Stimulated activated CD8-positive, alpha-beta memory T cell treated with anti-CD3 and anti-CD28 coated beads, Interleukin-7, amount 100 ng/mL, for 4 hours (primary cell): ENCODE measurements at regions not wholly inside any gene's neighbourhood (a gene's known extent, or its start where the extent isn't known, plus 50 kb on each side); places are given as distances from the start of the nearest gene placed in this dataset.
"Not testable (repeated sequence)": the region's sequence is repeated elsewhere in the genome, so short reads cannot be mapped to it uniquely, and the experiment has no call there.

Experiments
- DNase-seq, 2 donors: peaks; one replicate each; pipeline ENCODE4 v3.0.0-alpha.2; 2020; ENCODE audit warnings: low read depth in 2 of 2

- no peak for DNase-seq
Observed at GRCh38 chr12:25424211-25424731, 128.8 kb downstream of the LMNTD1 start.

- DNase-seq: no peak
Observed at GRCh38 chr12:25423355-25424050, 129.6 kb downstream of the LMNTD1 start.

GRCh38 chr12:25422241-25422640 is 130.8 kb downstream of the LMNTD1 start:
- DNase-seq: no peak

GRCh38 chr12:25421651-25422167 is 131.4 kb downstream of the LMNTD1 start:
- no peak for DNase-seq

GRCh38 chr12:25420116-25420515 is 133.0 kb downstream of the LMNTD1 start:
- DNase-seq: no peak

- DNase-seq: no peak
Observed at GRCh38 chr12:25419595-25419994, 133.5 kb downstream of the LMNTD1 start.

GRCh38 chr12:25417071-25417470 is 136.0 kb downstream of the LMNTD1 start:
- DNase-seq: no peak

GRCh38 chr12:25416516-25416915 is 136.6 kb downstream of the LMNTD1 start:
- DNase-seq: no peak

GRCh38 chr12:25415004-25415403 is 138.1 kb downstream of the LMNTD1 start:
- DNase-seq: no peak

GRCh38 chr12:25412735-25413134 is 140.3 kb downstream of the LMNTD1 start:
- no peak for DNase-seq

- DNase-seq: no peak
Observed at GRCh38 chr12:25404955-25405354, 148.1 kb downstream of the LMNTD1 start.

- no peak for DNase-seq
Observed at GRCh38 chr12:25401547-25402345, 151.0 kb upstream of the KRAS start.

- DNase-seq: no peak
Observed at GRCh38 chr12:25397001-25397400, 146.3 kb upstream of the KRAS start.

GRCh38 chr12:25395227-25395626 is 144.5 kb upstream of the KRAS start:
- DNase-seq: no peak

- not testable (repeated sequence) for DNase-seq
Observed at GRCh38 chr12:25394775-25395174, 144.0 kb upstream of the KRAS start.

GRCh38 chr12:25394025-25394424 is 143.3 kb upstream of the KRAS start:
- DNase-seq: no peak

GRCh38 chr12:25391346-25391745 is 140.6 kb upstream of the KRAS start:
- DNase-seq: not testable (repeated sequence)

- DNase-seq: no peak
Observed at GRCh38 chr12:25388183-25388582, 137.5 kb upstream of the KRAS start.

GRCh38 chr12:25387732-25388050 is 137.0 kb upstream of the KRAS start:
- no peak for DNase-seq

GRCh38 chr12:25386831-25387731 is 136.4 kb upstream of the KRAS start:
- DNase-seq: peak; percentile 54 to 57

GRCh38 chr12:25384893-25385248 is 134.1 kb upstream of the KRAS start:
- no peak for DNase-seq
